ENCODE measurements at regions not wholly inside any gene's neighbourhood (a gene's known extent, or its start where the extent isn't known, plus 50 kb on each side); places are given as distances from the start of the nearest gene placed in this dataset.

- intact Hi-C loops (cut with DNase I): no loop called here
- H3K4me1 ChIP-seq (ENCODE audit: control insufficient read depth in 1 of 2, insufficient read depth in 2 of 2, low read length in 2 of 2): peaks cover 0 to 2% of the 10 kb centered on the region in 2 donors
- no peaks in the 10 kb centered on the region for H3K9me3 ChIP-seq (ENCODE audit: control insufficient read depth, low read length)
- H3K27me3 ChIP-seq (ENCODE audit: control insufficient read depth in 1 of 2, insufficient read depth in 2 of 2, low read length in 1 of 2): no peaks in the 10 kb centered on the region
- H3K4me3 ChIP-seq (ENCODE audit: low read length in 2 of 2): no peak overlapping the region
- H3K27ac ChIP-seq (ENCODE audit: low read depth in 1 of 2, low read length in 2 of 2): no peak overlapping the region
- no peaks in the 10 kb centered on the region for H3K36me3 ChIP-seq (ENCODE audit: control insufficient read depth in 1 of 2, insufficient read depth in 2 of 2, low read length in 1 of 2)
- no peak for ATAC-seq (ENCODE audit: low FRiP score)
- no peak for DNase-seq
These were observed 191.6 kb upstream of the SLC14A2 start for GRCh38 chr18:45423659-45424058.

- Histone ChIP-seq H3K4me3 (ENCODE audit: low read length in 2 of 2) (no peak overlapping the region), H3K36me3 (ENCODE audit: control insufficient read depth in 1 of 2, insufficient read depth in 2 of 2, low read length in 1 of 2) (no peaks in the 10 kb centered on the region), H3K4me1 (ENCODE audit: control insufficient read depth in 1 of 2, insufficient read depth in 2 of 2, low read length in 2 of 2) (peaks cover 0 to 2% of the 10 kb centered on the region in 2 donors), H3K9me3 (ENCODE audit: control insufficient read depth, low read length) (no peaks in the 10 kb centered on the region), H3K27ac (ENCODE audit: low read depth in 1 of 2, low read length in 2 of 2) (no peak overlapping the region), H3K27me3 (ENCODE audit: control insufficient read depth in 1 of 2, insufficient read depth in 2 of 2, low read length in 1 of 2) (no peaks in the 10 kb centered on the region)
- ATAC-seq (ENCODE audit: low FRiP score) (no peak), DNase-seq (no peak)
- intact Hi-C loops (cut with DNase I): no loop called here
These were observed 185.2 kb upstream of the SLC14A2 start for GRCh38 chr18:45430041-45430440.

- ATAC-seq (ENCODE audit: low FRiP score) (no peak), DNase-seq (no peak)
- H3K27me3 ChIP-seq (ENCODE audit: control insufficient read depth in 1 of 2, insufficient read depth in 2 of 2, low read length in 1 of 2): no peaks in the 10 kb centered on the region
- no peak overlapping the region for H3K4me3 ChIP-seq (ENCODE audit: low read length in 2 of 2)
- H3K9me3 ChIP-seq (ENCODE audit: control insufficient read depth, low read length): no peaks in the 10 kb centered on the region
- no peak overlapping the region for H3K27ac ChIP-seq (ENCODE audit: low read depth in 1 of 2, low read length in 2 of 2)
- 67 to 77% methylated on average over 3 of the region's 3 CpGs for WGBS, 2 donors
- no peaks in the 10 kb centered on the region for H3K36me3 ChIP-seq (ENCODE audit: control insufficient read depth in 1 of 2, insufficient read depth in 2 of 2, low read length in 1 of 2)
- intact Hi-C loops (cut with DNase I): no loop called here
- H3K4me1 ChIP-seq (ENCODE audit: control insufficient read depth in 1 of 2, insufficient read depth in 2 of 2, low read length in 2 of 2): peaks cover 0 to 2% of the 10 kb centered on the region in 2 donors
These were observed 179.5 kb upstream of the SLC14A2 start for GRCh38 chr18:45435810-45436209.

GRCh38 chr18:45437366-45437765 is 177.9 kb upstream of the SLC14A2 start:
- Histone ChIP-seq H3K27ac (ENCODE audit: low read depth in 1 of 2, low read length in 2 of 2) (no peak overlapping the region), H3K9me3 (ENCODE audit: control insufficient read depth, low read length) (no peaks in the 10 kb centered on the region), H3K36me3 (ENCODE audit: control insufficient read depth in 1 of 2, insufficient read depth in 2 of 2, low read length in 1 of 2) (no peaks in the 10 kb centered on the region), H3K4me3 (ENCODE audit: low read length in 2 of 2) (no peak overlapping the region), H3K4me1 (ENCODE audit: control insufficient read depth in 1 of 2, insufficient read depth in 2 of 2, low read length in 2 of 2) (peaks cover 0 to 2% of the 10 kb centered on the region in 2 donors), H3K27me3 (ENCODE audit: control insufficient read depth in 1 of 2, insufficient read depth in 2 of 2, low read length in 1 of 2) (no peaks in the 10 kb centered on the region)
- ATAC-seq (ENCODE audit: low FRiP score) (no peak), DNase-seq (no peak)
- intact Hi-C loops (cut with DNase I): no loop called here
- WGBS, 2 donors: 96% methylated on average over 9 of the region's 9 CpGs

GRCh38 chr18:45439851-45440645 is 175.2 kb upstream of the SLC14A2 start:
- Histone ChIP-seq H3K9me3 (ENCODE audit: control insufficient read depth, low read length) (no peaks in the 10 kb centered on the region), H3K27me3 (ENCODE audit: control insufficient read depth in 1 of 2, insufficient read depth in 2 of 2, low read length in 1 of 2) (no peaks in the 10 kb centered on the region), H3K4me1 (ENCODE audit: control insufficient read depth in 1 of 2, insufficient read depth in 2 of 2, low read length in 2 of 2) (peaks cover 0 to 2% of the 10 kb centered on the region in 2 donors), H3K4me3 (ENCODE audit: low read length in 2 of 2) (no peak overlapping the region), H3K27ac (ENCODE audit: low read depth in 1 of 2, low read length in 2 of 2) (no peak overlapping the region), H3K36me3 (ENCODE audit: control insufficient read depth in 1 of 2, insufficient read depth in 2 of 2, low read length in 1 of 2) (no peaks in the 10 kb centered on the region)
- ATAC-seq (ENCODE audit: low FRiP score): no peak
- no peak for DNase-seq
- 51 to 55% methylated on average over 2 of the region's 2 CpGs for WGBS, 2 donors
- intact Hi-C loops (cut with DNase I): no loop called here

GRCh38 chr18:45441110-45441847 is 174.0 kb upstream of the SLC14A2 start:
- Histone ChIP-seq H3K9me3 (ENCODE audit: control insufficient read depth, low read length) (no peaks in the 10 kb centered on the region), H3K4me3 (ENCODE audit: low read length in 2 of 2) (no peak overlapping the region), H3K27me3 (ENCODE audit: control insufficient read depth in 1 of 2, insufficient read depth in 2 of 2, low read length in 1 of 2) (no peaks in the 10 kb centered on the region), H3K4me1 (ENCODE audit: control insufficient read depth in 1 of 2, insufficient read depth in 2 of 2, low read length in 2 of 2) (peaks cover 0 to 2% of the 10 kb centered on the region in 2 donors), H3K27ac (ENCODE audit: low read depth in 1 of 2, low read length in 2 of 2) (no peak overlapping the region), H3K36me3 (ENCODE audit: control insufficient read depth in 1 of 2, insufficient read depth in 2 of 2, low read length in 1 of 2) (no peaks in the 10 kb centered on the region)
- intact Hi-C loops (cut with DNase I): no loop called here
- ATAC-seq (ENCODE audit: low FRiP score) (no peak), DNase-seq (no peak)
- 62 to 73% methylated on average over 5 of the region's 5 CpGs for WGBS, 2 donors

- Histone ChIP-seq H3K27me3 (ENCODE audit: control insufficient read depth in 1 of 2, insufficient read depth in 2 of 2, low read length in 1 of 2) (no peaks in the 10 kb centered on the region), H3K27ac (ENCODE audit: low read depth in 1 of 2, low read length in 2 of 2) (no peak overlapping the region), H3K9me3 (ENCODE audit: control insufficient read depth, low read length) (no peaks in the 10 kb centered on the region), H3K4me1 (ENCODE audit: control insufficient read depth in 1 of 2, insufficient read depth in 2 of 2, low read length in 2 of 2) (peaks cover 0 to 2% of the 10 kb centered on the region in 2 donors), H3K4me3 (ENCODE audit: low read length in 2 of 2) (no peak overlapping the region), H3K36me3 (ENCODE audit: control insufficient read depth in 1 of 2, insufficient read depth in 2 of 2, low read length in 1 of 2) (no peaks in the 10 kb centered on the region)
- ATAC-seq (ENCODE audit: low FRiP score) (no peak), DNase-seq (no peak)
- 83 to 91% methylated on average over 1 of the region's 1 CpG for WGBS, 2 donors
- intact Hi-C loops (cut with DNase I): no loop called here
These were observed 171.2 kb upstream of the SLC14A2 start for GRCh38 chr18:45444040-45444439.

GRCh38 chr18:45447355-45448265 is 167.7 kb upstream of the SLC14A2 start:
- DNase-seq: no peak
- no peak for ATAC-seq (ENCODE audit: low FRiP score)

More at GRCh38 chr18:45447355-45448265, 167.7 kb upstream of the SLC14A2 start:
- Histone ChIP-seq H3K4me1 (ENCODE audit: control insufficient read depth in 1 of 2, insufficient read depth in 2 of 2, low read length in 2 of 2) (peaks cover 0 to 3% of the 10 kb centered on the region in 2 donors), H3K27ac (ENCODE audit: low read depth in 1 of 2, low read length in 2 of 2) (no peak overlapping the region), H3K36me3 (ENCODE audit: control insufficient read depth in 1 of 2, insufficient read depth in 2 of 2, low read length in 1 of 2) (no peaks in the 10 kb centered on the region), H3K9me3 (ENCODE audit: control insufficient read depth, low read length) (no peaks in the 10 kb centered on the region), H3K4me3 (ENCODE audit: low read length in 2 of 2) (no peak overlapping the region), H3K27me3 (ENCODE audit: control insufficient read depth in 1 of 2, insufficient read depth in 2 of 2, low read length in 1 of 2) (no peaks in the 10 kb centered on the region)
- WGBS, 2 donors: 54 to 62% methylated on average over 2 of the region's 2 CpGs
- intact Hi-C loops (cut with DNase I): no loop called here

Measured in aorta (tissue), 5 donors.